ENCODE measurements at regions not wholly inside any gene's neighbourhood (a gene's known extent, or its start where the extent isn't known, plus 50 kb on each side); places are given as distances from the start of the nearest gene placed in this dataset.

- Histone ChIP-seq H3K36me3 (ENCODE audit: control insufficient read depth, insufficient read depth, low read length) (no peaks in the 10 kb centered on the region), H3K27me3 (ENCODE audit: control insufficient read depth, insufficient read depth, low read length) (no peaks in the 10 kb centered on the region), H3K4me3 (ENCODE audit: low read depth, low read length) (no peak overlapping the region)
- no peak for DNase-seq (ENCODE audit: low read depth)
- TF ChIP-seq CTCF (IDR thresholded peaks at IDR 0.05; ENCODE audit: insufficient read depth, low read length, poor library complexity, severe bottlenecking), result no peak
Measured at GRCh38 chr15:39040861-39041260, 476.2 kb upstream of the RASGRP1 start.

- H3K36me3 ChIP-seq (ENCODE audit: control insufficient read depth, insufficient read depth, low read length), result no peaks in the 10 kb centered on the region
- no peaks in the 10 kb centered on the region for H3K27me3 ChIP-seq (ENCODE audit: control insufficient read depth, insufficient read depth, low read length)
- no peak for TF ChIP-seq CTCF (IDR thresholded peaks at IDR 0.05; ENCODE audit: insufficient read depth, low read length, poor library complexity, severe bottlenecking)
- no peak overlapping the region for H3K4me3 ChIP-seq (ENCODE audit: low read depth, low read length)
- DNase-seq (ENCODE audit: low read depth), result no peak
Measured at GRCh38 chr15:39041979-39042495, 477.4 kb upstream of the RASGRP1 start.

GRCh38 chr15:39051626-39052322, 487.2 kb upstream of the RASGRP1 start:
- no peak for TF ChIP-seq CTCF (IDR thresholded peaks at IDR 0.05; ENCODE audit: insufficient read depth, low read length, poor library complexity, severe bottlenecking)

GRCh38 chr15:39052323-39052705, 487.7 kb upstream of the RASGRP1 start:
- no peak for DNase-seq (ENCODE audit: low read depth)

More at GRCh38 chr15:39051626-39052322, 487.2 kb upstream of the RASGRP1 start:
- no peaks in the 10 kb centered on the region for H3K36me3 ChIP-seq (ENCODE audit: control insufficient read depth, insufficient read depth, low read length)
- no peak overlapping the region for H3K4me3 ChIP-seq (ENCODE audit: low read depth, low read length)
- H3K27me3 ChIP-seq (ENCODE audit: control insufficient read depth, insufficient read depth, low read length), result no peaks in the 10 kb centered on the region
- no peak for DNase-seq (ENCODE audit: low read depth)

GRCh38 chr15:39053480-39053879, 488.9 kb upstream of the RASGRP1 start:
- Histone ChIP-seq H3K36me3 (ENCODE audit: control insufficient read depth, insufficient read depth, low read length) (no peaks in the 10 kb centered on the region), H3K4me3 (ENCODE audit: low read depth, low read length) (no peak overlapping the region), H3K27me3 (ENCODE audit: control insufficient read depth, insufficient read depth, low read length) (no peaks in the 10 kb centered on the region)
- DNase-seq (ENCODE audit: low read depth), result no peak
- no peak for TF ChIP-seq CTCF (IDR thresholded peaks at IDR 0.05; ENCODE audit: insufficient read depth, low read length, poor library complexity, severe bottlenecking)

More at GRCh38 chr15:39052323-39052705, 487.7 kb upstream of the RASGRP1 start:
- H3K36me3 ChIP-seq (ENCODE audit: control insufficient read depth, insufficient read depth, low read length), result no peaks in the 10 kb centered on the region
- H3K27me3 ChIP-seq (ENCODE audit: control insufficient read depth, insufficient read depth, low read length), result no peaks in the 10 kb centered on the region
- no peak overlapping the region for H3K4me3 ChIP-seq (ENCODE audit: low read depth, low read length)
- TF ChIP-seq CTCF (IDR thresholded peaks at IDR 0.05; ENCODE audit: insufficient read depth, low read length, poor library complexity, severe bottlenecking), result no peak

All from kidney epithelial cell (primary cell).